Esophagus squamous epithelium (tissue), 5 donors: ENCODE measurements at regions not wholly inside any gene's neighbourhood (a gene's known extent, or its start where the extent isn't known, plus 50 kb on each side); places are given as distances from the start of the nearest gene placed in this dataset.

Source experiments
- DNase-seq: peaks from one replicate; lab custom pipeline; 2025; lab: John Stamatoyannopoulos, UW
- H3K27ac ChIP-seq, 4 donors: fragments of 200-600 bp; sonication (generic); one replicate each; pipeline ENCODE4 v1.5.1; 2016 to 2019; ENCODE audit warnings: mild to moderate bottlenecking in 1 of 4
- H3K27me3 ChIP-seq, 4 donors: fragments of 200-600 bp; sonication (generic); 1 replicate in 3 of 4; 2 replicates in 1 of 4; pipeline versions ENCODE4 v1.5.1 to v1.6.0; 2017 to 2021; ENCODE audit warnings: antibody characterized with exemption in 1 of 4
- H3K36me3 ChIP-seq, 3 donors: fragments of 200-600 bp; sonication (generic); one replicate each; pipeline ENCODE4 v1.5.1; 2016 to 2019
- H3K4me1 ChIP-seq, 3 donors: fragments of 200-600 bp; sonication (generic); one replicate each; pipeline ENCODE4 v1.5.1; 2017 to 2019
- H3K4me3 ChIP-seq, 4 donors: fragments of 200-600 bp; sonication (generic); 1 replicate in 3 of 4; 2 replicates in 1 of 4; pipeline ENCODE4 v1.5.1; 2016 to 2019; ENCODE audit warnings: mild to moderate bottlenecking in 2 of 4, moderate library complexity in 1 of 4
- H3K9me3 ChIP-seq, 3 donors: fragments of 200-600 bp; sonication (generic); one replicate each; pipeline ENCODE4 v1.5.1; 2016 to 2019
- CTCF ChIP-seq, 6 experiments: fragments of 450-650 bp in 4 of 6; fragments of 200-600 bp in 2 of 6; sonication (generic) in 2 of 6; IDR thresholded peaks; one replicate each; pipeline ENCODE4 v1.5.1; 2016 to 2019; ENCODE audit warnings: antibody characterized with exemption in 6 of 6, mild to moderate bottlenecking in 4 of 6, moderate library complexity in 4 of 6
- POLR2A ChIP-seq, 4 donors: fragments of 450-650 bp; IDR thresholded peaks; one replicate each; pipeline ENCODE4 v1.6.1; 2017; ENCODE audit warnings: antibody characterized with exemption in 4 of 4, mild to moderate bottlenecking in 4 of 4, moderate library complexity in 3 of 4
- WGBS, 2 donors: methylation state at CpG; one replicate each; pipeline ENCODE4 v1.1.5; 2018; 5-methylcytosine and 5-hydroxymethylcytosine counted together
- intact Hi-C: fragments of 100-400 bp; cut with DNase I; formaldehyde crosslinking; loops from one replicate; pipeline ENCODE4 v1.15.0; 2022
- donor health status: DM: yes; HTN: yes; CAD: no.

GRCh38 chr9:115628426-115628825 lies 510.5 kb upstream of the TNC start:
- H3K4me3 ChIP-seq: no peak overlapping the region
- no peak for TF ChIP-seq CTCF (IDR thresholded peaks at IDR 0.05)
- peaks cover 0 to 3% (median 0%) of the 10 kb centered on the region in 4 donors for H3K27me3 ChIP-seq
- peaks cover 0 to 42% (median 0%) of the 10 kb centered on the region in 3 donors for H3K4me1 ChIP-seq
- no peak for DNase-seq
- intact Hi-C loops: no loop called here
- WGBS, 2 donors: 46 to 57% methylated on average over 2 of the region's 2 CpGs
- no peaks in the 10 kb centered on the region for H3K36me3 ChIP-seq
- no peak overlapping the region for H3K27ac ChIP-seq
- no peaks in the 10 kb centered on the region for H3K9me3 ChIP-seq

- WGBS, 2 donors: 63% methylated on average over 4 of the region's 4 CpGs
- Histone ChIP-seq H3K9me3 (no peaks in the 10 kb centered on the region), H3K4me1 (peaks cover 0 to 42% (median 0%) of the 10 kb centered on the region in 3 donors), H3K27ac (peak overlapping the region in 1 of 4 donors; percentile 11), H3K36me3 (no peaks in the 10 kb centered on the region), H3K4me3 (no peak overlapping the region), H3K27me3 (peaks cover 0 to 3% (median 0%) of the 10 kb centered on the region in 4 donors)
- intact Hi-C loops: no loop called here
- TF ChIP-seq POLR2A (IDR thresholded peaks at IDR 0.05): no peak
- TF ChIP-seq CTCF (IDR thresholded peaks at IDR 0.05): no peak
- DNase-seq: no peak
Observed at GRCh38 chr9:115629879-115630840, 512.2 kb upstream of the TNC start.

DNA sequence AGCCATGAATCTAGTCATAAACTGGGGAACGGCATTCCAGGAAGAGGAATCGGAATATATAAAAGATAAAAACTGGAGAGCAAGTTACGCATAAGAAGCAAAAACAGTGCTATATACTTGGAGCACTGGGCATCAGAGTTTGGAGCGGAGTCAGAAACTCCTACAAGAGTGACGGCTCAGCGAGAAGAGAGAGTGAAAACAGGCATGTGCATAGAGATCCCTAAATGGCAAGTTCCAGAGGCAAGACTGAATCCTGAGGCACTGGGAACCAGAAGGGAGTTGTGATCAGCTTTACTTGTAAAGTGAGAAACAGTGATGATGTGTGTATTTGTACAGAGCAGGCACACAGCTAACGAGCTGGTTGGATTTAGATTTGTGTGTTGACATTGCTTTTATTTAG lies 514.4 kb upstream of the TNC start:
- Histone ChIP-seq H3K27me3 (peaks cover 0 to 3% (median 0%) of the 10 kb centered on the region in 4 donors), H3K36me3 (no peaks in the 10 kb centered on the region), H3K4me1 (peaks cover 0 to 51% (median 3%) of the 10 kb centered on the region in 3 donors), H3K9me3 (no peaks in the 10 kb centered on the region), H3K27ac (no peak overlapping the region), H3K4me3 (no peak overlapping the region)
- WGBS, 2 donors: 87 to 89% methylated on average over 7 of the region's 7 CpGs
- intact Hi-C loops: no loop called here
- no peak for DNase-seq
- TF ChIP-seq POLR2A (IDR thresholded peaks at IDR 0.05) (no peak), CTCF (IDR thresholded peaks at IDR 0.05) (no peak)

DNA sequence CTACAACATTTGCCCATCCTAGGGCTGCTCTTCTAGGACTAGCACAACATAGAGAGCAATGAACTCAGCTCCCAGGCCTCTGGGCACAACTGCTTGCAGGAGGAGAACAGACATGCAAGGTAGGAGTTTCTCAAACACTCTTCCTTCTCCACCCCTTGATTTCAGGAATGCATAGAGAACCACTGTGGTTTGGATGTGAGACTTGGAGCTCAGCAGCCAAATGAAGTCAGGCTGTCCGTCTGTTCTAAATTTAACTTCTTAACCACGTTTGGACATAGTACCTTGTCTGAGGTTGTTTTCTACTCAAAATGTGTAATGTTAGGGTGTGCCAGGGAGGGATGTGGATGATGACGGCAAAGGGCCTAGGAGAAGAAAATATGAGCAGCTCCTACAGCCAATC lies 515.1 kb upstream of the TNC start:
- Histone ChIP-seq H3K9me3 (no peaks in the 10 kb centered on the region), H3K36me3 (no peaks in the 10 kb centered on the region), H3K4me1 (peaks cover 0 to 56% (median 6%) of the 10 kb centered on the region in 3 donors), H3K27me3 (peaks cover 0 to 3% (median 0%) of the 10 kb centered on the region in 4 donors), H3K4me3 (no peak overlapping the region), H3K27ac (no peak overlapping the region)
- WGBS, 2 donors: 46 to 58% methylated on average over 3 of the region's 3 CpGs
- no peak for DNase-seq
- intact Hi-C loops: no loop called here
- TF ChIP-seq CTCF (IDR thresholded peaks at IDR 0.05) (no peak), POLR2A (IDR thresholded peaks at IDR 0.05) (no peak)

- no peak for TF ChIP-seq CTCF (IDR thresholded peaks at IDR 0.05)
- no peak for TF ChIP-seq POLR2A (IDR thresholded peaks at IDR 0.05)
- no peak for DNase-seq
- Histone ChIP-seq H3K4me1 (peaks cover 0 to 45% (median 6%) of the 10 kb centered on the region in 3 donors), H3K9me3 (no peaks in the 10 kb centered on the region), H3K27ac (peak overlapping the region in 2 of 4 donors; percentile 10 to 49), H3K4me3 (no peak overlapping the region), H3K36me3 (no peaks in the 10 kb centered on the region), H3K27me3 (peaks cover 0 to 3% (median 0%) of the 10 kb centered on the region in 4 donors)
- 75 to 89% methylated on average over 1 of the region's 1 CpG for WGBS, 2 donors
- intact Hi-C loops: no loop called here
Observed at GRCh38 chr9:115635680-115636383, 517.8 kb upstream of the PAPPA start.
